NCI-H510A treated with DMSO at 0.1 percent for 48 hours (cell line): ENCODE measurements at regions not wholly inside any gene's neighbourhood (a gene's known extent, or its start where the extent isn't known, plus 50 kb on each side); places are given as distances from the start of the nearest gene placed in this dataset.
"Not testable (repeated sequence)": the region's sequence is repeated elsewhere in the genome, so short reads cannot be mapped to it uniquely, and the experiment has no call there.

ENCODE experiments used
- DNase-seq: peaks from one replicate; lab custom pipeline; 2025; lab: John Stamatoyannopoulos, UW

DNA sequence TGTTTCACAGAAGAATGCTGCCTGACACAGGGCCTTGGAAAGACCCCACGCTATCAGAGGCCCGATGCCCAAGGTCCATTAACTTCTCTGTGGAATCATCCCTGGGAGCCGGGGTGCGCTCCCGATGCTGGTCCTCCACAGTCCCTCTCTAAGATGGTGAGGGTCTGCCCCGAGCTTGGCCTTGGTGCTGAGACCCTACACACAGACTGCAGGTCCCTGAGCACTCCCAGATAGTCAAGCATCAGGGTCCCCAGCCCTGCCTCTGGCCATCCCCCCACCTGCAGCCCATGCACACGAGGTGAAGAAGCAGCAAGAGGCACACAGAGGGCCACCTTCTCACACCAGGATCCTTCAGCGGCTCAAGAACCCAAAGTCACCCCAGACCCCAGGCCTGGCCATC is 263.3 kb downstream of the MYCN start:
- no peak for DNase-seq

- DNase-seq = no peak
These were observed 262.7 kb downstream of the MYCN start for GRCh38 chr2:16203069-16203468.

DNA sequence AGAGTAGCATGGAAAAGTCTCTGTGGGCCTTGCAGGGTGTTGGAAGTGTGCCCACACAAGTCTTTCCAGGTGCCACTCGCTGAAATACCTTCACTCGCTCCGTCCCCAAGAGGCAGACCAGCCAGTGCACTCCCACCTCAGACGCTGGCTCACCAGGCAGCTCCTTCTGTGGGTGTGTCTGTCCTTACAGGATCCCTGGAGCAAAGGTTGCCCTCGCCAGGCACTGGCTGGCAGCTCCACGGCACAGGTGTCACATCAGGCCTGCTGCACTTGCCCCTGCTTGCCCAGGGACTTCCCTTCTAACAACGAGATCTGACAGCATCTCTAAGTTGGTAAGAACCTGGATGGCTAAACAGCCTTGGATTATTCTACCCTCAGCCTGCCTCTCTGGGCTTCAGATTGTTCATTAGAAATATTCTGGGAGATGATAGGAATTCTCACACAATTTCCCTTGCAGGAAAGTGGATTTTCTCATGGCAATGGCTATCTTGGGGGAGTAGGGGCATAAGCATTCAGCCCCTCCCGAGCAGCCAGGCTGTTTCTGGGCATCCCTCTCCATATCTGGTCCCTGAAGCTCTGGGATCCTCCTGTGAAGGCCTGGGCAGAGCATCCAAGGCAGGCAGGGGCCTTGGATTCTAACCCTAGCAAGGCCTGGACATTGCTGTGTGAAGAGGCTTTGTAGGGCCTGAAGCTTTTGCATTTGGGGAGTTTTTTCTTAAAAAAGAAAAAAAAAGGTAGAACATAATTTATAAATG is 262.1 kb downstream of the MYCN start:
- DNase-seq = no peak

DNA sequence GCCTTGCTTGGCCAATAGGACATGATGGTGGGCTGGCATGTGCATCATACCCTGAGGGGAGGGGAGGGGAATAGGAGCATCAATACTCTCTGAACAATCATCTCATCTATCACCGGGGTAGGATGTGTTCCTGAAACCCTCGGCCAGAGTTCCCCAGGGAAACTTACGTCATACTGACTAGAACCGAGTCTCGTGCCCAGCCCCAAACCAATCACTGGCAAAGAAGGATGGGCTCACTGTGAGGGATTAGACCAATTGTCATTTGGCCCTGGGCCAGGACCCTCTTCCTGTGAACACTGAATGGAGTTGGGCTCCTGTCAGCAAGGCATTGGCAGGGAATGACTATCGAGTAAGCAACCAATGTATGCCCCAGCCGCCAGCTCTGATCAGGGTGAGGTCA is 261.5 kb downstream of the MYCN start:
- no peak for DNase-seq

- no peak for DNase-seq
These were observed 260.3 kb downstream of the MYCN start for GRCh38 chr2:16200554-16201193.

GRCh38 chr2:16199882-16200553 is 259.7 kb downstream of the MYCN start:
- no peak for DNase-seq

DNA sequence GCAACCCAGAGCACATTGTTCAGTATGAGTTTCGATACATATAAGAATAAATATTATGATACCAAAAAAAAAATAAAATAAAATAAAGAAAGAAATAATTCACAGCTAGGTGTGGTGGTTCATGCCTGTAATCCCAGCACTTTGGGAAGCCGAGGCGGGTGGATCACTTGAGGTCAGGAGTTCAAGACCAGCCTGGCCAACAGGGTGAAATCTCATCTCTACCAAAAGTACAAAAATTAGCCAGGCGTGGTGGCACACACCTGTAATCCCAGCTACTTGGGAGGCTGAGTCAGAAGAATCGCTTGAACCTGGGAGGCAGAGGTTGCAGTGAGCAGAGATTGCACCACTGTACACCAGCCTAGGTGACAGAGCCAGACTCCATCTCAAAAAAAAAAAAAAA is 258.9 kb downstream of the MYCN start:
- DNase-seq = not testable (repeated sequence)

- no peak for DNase-seq
These were observed 258.0 kb downstream of the MYCN start for GRCh38 chr2:16198166-16198912.

- DNase-seq = no peak
These were observed 257.3 kb downstream of the MYCN start for GRCh38 chr2:16197504-16198147.

DNA sequence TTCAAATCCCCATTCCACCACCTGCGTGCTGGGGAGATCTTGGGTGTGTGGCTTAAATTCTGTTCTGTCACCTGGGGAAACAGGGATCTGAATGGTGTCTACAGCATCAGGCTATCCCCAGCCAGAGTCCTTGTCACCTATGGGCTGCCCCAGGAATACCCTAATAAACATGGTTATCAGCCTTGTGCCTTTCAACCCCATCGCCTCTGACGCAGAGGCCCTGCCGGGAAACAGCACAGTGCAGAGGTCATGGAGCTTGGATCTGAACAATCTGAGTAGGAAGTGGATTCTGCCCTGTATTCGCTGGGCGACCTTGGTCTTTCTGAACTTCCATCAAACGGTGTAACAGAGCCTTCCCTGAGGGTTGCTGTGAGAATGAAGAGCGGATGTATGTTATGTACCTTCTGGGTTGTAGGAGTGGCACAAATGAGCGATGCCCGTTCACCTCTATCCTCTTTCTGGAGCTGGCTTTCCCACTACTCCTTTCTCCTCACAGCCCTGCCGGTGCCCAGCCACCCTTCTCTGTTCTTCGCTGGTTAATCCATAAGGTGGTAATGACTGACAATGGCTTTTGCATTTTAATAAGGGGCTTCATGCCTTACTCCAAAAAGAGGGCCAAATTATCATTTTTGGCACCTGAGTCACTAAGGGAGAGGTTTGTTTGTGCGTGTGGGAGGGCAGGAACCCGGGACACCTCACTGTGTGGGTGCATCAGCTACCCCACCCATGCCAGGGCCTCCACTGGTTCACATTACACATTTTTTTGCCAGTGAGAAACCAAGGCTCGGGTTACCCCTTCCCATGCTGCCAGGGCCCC is 256.5 kb downstream of the MYCN start:
- DNase-seq = no peak

DNA sequence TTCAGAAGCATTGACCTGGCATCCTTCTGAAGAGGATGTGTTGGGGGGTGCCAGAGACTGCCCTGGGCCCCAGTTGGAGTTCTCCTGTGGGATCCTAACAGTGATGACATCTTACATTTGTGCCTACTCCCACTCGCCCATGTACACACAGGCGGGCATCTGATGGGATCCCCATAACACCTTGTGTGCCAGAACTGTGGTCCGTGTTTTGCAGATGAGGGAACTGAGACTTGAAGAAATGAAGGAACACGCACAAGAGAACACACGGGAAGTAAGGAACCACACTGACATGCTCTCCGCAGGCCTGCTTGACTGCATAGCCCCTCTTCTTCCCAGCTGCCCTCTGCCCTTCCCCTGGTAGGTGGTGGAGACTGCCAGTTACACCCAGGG is 255.3 kb downstream of the MYCN start:
- DNase-seq = no peak

DNA sequence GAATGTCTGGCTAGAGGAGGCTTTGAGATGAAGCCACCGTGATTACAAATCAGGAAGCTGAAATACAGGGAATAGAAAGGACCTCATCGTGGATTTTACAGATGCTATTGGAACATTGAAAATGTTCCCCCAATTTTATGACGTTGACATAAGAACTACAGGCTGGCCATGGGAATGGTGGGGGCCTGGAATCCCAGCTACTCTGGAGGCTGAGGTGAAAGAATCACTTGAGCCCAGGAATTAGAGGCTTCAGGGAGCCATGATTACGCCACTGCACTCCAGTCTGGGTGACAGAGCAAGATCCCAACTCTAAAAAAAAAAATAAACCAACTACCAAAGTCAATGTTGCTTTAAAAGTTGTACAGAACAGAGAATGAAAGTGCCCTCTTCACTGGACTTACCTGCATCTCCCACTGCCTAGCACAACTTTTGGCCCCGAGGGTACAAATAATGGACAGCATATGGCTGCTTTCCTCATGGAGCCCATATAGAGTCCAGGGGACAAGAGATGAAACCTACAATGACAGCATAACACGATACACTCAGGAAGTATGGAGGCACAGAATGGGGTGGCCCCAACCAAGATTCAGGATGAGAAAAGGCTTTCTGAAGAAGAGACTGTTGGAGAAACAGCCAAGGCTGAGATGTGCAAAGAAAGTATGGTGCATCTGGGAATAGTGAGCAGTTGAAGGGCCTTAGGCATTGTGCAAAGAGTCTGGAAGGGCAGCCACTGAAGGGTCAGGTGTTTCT is 254.8 kb downstream of the MYCN start:
- no peak for DNase-seq

GRCh38 chr2:16194530-16194929 is 254.2 kb downstream of the MYCN start:
- no peak for DNase-seq

DNA sequence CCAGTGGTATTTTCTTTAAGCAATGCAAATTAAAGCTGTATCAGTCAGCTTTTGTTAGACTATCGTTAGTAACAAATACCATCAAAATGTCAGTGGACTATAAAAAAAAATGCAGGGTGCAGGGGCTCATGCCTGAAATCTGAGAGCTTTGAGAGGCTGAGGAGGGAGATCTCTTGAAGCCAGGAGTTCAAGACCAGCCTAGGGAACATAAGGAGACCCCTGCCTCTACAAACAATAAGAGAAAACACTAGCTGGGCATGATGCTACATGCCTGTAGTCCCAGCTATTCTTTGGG is 253.7 kb downstream of the MYCN start:
- no peak for DNase-seq

DNA sequence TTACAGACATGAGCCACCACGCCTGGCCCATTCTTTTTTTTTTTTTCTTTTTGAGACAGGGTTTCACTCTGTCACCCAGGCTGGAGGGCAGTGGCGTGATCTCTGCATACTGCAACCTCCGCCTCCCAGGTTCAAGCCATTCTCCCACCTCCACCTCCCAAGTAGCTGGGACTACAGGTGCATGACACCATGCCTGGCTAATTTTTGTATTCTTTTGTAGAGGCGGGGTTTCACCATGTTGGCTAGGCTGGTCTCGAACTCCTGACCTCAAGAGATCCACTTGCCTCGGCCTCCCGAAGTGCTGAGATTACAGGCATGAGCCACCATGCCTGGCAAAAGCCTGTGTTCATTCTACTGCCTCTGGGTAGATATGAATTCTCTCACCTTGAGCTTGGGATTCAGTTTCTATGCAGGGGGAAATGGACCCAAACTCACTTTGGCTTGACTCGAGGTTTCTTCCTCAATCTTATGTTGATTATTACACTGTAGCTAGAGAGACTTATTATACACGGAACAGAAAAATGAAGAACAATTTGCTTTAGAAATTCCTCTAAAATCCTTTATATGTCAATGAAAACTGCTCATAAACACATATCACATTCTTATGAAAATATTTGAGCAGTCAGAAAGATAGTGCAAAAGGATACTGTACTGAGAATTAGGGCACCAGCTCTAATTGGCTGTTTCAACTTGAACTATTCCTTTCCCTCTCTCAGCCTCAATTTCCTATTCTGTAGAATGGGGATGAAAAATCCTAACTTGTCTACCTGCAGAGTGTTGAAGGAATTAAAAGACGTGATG is 252.3 kb downstream of the MYCN start:
- DNase-seq = no peak

DNA sequence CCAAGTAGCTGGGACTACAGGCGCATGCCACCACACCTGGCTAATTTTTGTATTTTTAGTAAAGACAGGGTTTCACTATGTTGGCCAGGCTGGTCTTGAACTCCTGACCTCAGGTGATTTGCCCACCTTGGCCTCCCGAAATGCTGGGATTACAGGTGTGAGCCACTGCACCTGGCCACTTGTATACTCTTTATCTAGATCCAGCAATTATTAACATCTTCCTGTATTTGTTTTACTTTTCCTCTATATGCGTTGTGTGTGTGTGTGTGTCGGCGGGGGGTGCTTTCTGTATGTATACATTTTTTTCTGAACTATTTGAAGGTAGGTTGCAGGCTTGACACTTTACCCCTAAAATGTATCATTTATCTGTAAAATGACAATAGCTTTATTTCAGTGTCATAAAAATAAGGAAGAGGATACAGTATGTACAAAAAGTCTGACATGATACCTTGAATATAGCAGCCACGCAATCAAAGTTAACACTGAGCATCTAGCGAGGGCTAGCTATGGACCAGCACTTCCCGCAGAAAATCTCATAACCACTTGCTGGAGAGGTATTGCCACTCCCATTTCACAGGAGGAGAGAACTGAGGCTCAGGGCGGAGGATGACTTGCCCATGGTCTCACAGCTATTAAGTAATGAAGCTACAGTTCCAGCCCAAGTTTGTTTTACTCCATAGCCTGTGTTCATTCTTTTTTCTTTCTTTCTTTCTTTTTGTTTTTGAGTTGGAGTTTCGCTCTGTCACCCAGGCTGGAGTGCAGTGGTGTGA is 251.3 kb downstream of the MYCN start:
- no peak for DNase-seq

GRCh38 chr2:16190446-16191270 is 250.3 kb downstream of the MYCN start:
- DNase-seq = no peak

GRCh38 chr2:16189836-16190160 is 249.4 kb downstream of the MYCN start:
- DNase-seq = no peak
